IMR-90 (cell line): ENCODE measurements at regions not wholly inside any gene's neighbourhood (a gene's known extent, or its start where the extent isn't known, plus 50 kb on each side); places are given as distances from the start of the nearest gene placed in this dataset.

Source experiments
- ATAC-seq: fragments of 200-7000 bp; cut with Tn5 transposase; 2 replicates; pipeline ENCODE4 v1.9.1; 2020; ENCODE audit warnings: low read depth, mild to moderate bottlenecking, moderate library complexity
- BruUV-seq: library from RNA; stranded (reverse); fragments of 400-500 nt; replicated peaks from 2 replicates; lab custom pipeline; 2021; lab: Mats Ljungman, UMichigan
- CTCF ChIA-PET: fragments of 300-600 bp; formaldehyde crosslinking; extraction: SDS; loops from one replicate; lab custom pipeline; 2021; ENCODE audit warnings: antibody characterized with exemption; lab: Yijun Ruan, JAX
- POLR2A ChIA-PET: fragments of 300-600 bp; sonication (Branson Sonifier 250); formaldehyde crosslinking; loops from one replicate; lab custom pipeline; 2022; ENCODE audit warnings: antibody characterized with exemption; ENCODE audit not compliant: unreplicated experiment; lab: Charles Lee
- DNase-seq: peaks from one replicate; pipeline ENCODE4 v3.0.0; 2013
- H2AFZ ChIP-seq: replicated peaks from 2 replicates; pipeline ENCODE3; 2013; ENCODE audit warnings: low read length, mild to moderate bottlenecking; ENCODE audit not compliant: poor library complexity
- H2AK5ac ChIP-seq: 2 replicates; pipeline ENCODE4 v1.6.1; 2013; ENCODE audit warnings: low read depth, low read length, inconsistent platforms
- H2AK9ac ChIP-seq: replicated peaks from 2 replicates; pipeline ENCODE3; 2013; ENCODE audit warnings: mild to moderate bottlenecking, low read depth, low read length, moderate library complexity; ENCODE audit not compliant: poor library complexity
- H2BK120ac ChIP-seq: 2 replicates; pipeline ENCODE4 v1.6.1; 2013; ENCODE audit warnings: low read depth, low read length, inconsistent platforms
- H2BK15ac ChIP-seq: 3 replicates; pipeline ENCODE4 v1.6.1; 2013; ENCODE audit warnings: low read depth, low read length, inconsistent platforms
- H2BK20ac ChIP-seq: 2 replicates; pipeline ENCODE4 v1.6.1; 2013; ENCODE audit warnings: low read depth, mild to moderate bottlenecking, inconsistent platforms, low read length, moderate library complexity
- H2BK5ac ChIP-seq: 2 replicates; pipeline ENCODE4 v1.6.1; 2013; ENCODE audit warnings: mild to moderate bottlenecking, low read depth, low read length, inconsistent platforms; ENCODE audit not compliant: poor library complexity, severe bottlenecking
- H3K14ac ChIP-seq: replicated peaks from 2 replicates; pipeline ENCODE4 v1.6.1; 2013; ENCODE audit warnings: low read depth, low read length, inconsistent platforms
- H3K18ac ChIP-seq: 2 replicates; pipeline ENCODE4 v1.6.1; 2013; ENCODE audit warnings: low read depth, low read length, control low read depth
- H3K23ac ChIP-seq: 2 replicates; pipeline ENCODE4 v1.6.1; 2013; ENCODE audit warnings: low read depth, low read length, inconsistent platforms
- H3K27ac ChIP-seq: 2 replicates; pipeline ENCODE4 v1.5.1; 2013; ENCODE audit warnings: mild to moderate bottlenecking, control low read depth, low read length; ENCODE audit not compliant: insufficient read depth
- H3K27me3 ChIP-seq: 2 replicates; pipeline ENCODE4 v1.6.1; 2013; ENCODE audit warnings: low read length; ENCODE audit not compliant: control insufficient read depth, insufficient read depth
- H3K36me3 ChIP-seq: 2 replicates; pipeline ENCODE4 v1.6.1; 2013; ENCODE audit warnings: low read length, mixed read lengths; ENCODE audit not compliant: control insufficient read depth, insufficient read depth
- H3K4ac ChIP-seq: 2 replicates; pipeline ENCODE4 v1.6.1; 2013; ENCODE audit warnings: low read depth, low read length, inconsistent platforms
- H3K4me1 ChIP-seq: 2 replicates; pipeline ENCODE4 v1.6.1; 2013; ENCODE audit warnings: low read length, mixed read lengths; ENCODE audit not compliant: control insufficient read depth, insufficient read depth
- H3K4me2 ChIP-seq: 2 replicates; pipeline ENCODE4 v1.6.1; 2013; ENCODE audit warnings: low read depth, mild to moderate bottlenecking, control low read depth, low read length, moderate library complexity
- H3K4me3 ChIP-seq: 2 replicates; pipeline ENCODE4 v1.5.1; 2013; ENCODE audit warnings: low read depth, mild to moderate bottlenecking, control low read depth, low read length, moderate library complexity; ENCODE audit not compliant: insufficient read depth
- H3K56ac ChIP-seq: 2 replicates; pipeline ENCODE4 v1.6.1; 2013; ENCODE audit warnings: low read length, inconsistent platforms; ENCODE audit not compliant: insufficient read depth; ENCODE audit errors: extremely low read depth
- H3K79me1 ChIP-seq, 2 experiments: 2 replicates each; pipeline ENCODE4 v1.6.1; 2013; ENCODE audit warnings: low read length in 2 of 2, inconsistent platforms in 1 of 2, low read depth in 1 of 2
- H3K9ac ChIP-seq: 2 replicates; pipeline ENCODE4 v1.6.1; 2013; ENCODE audit warnings: low read depth, low read length, control low read depth
- H3K9me1 ChIP-seq: 2 replicates; pipeline ENCODE4 v1.6.1; 2013; ENCODE audit warnings: low read length, inconsistent platforms; ENCODE audit not compliant: insufficient read depth
- H3K9me3 ChIP-seq: 2 replicates; pipeline ENCODE4 v1.6.1; 2013; ENCODE audit warnings: low read length; ENCODE audit not compliant: control insufficient read depth, insufficient read depth
- H4K20me1 ChIP-seq: 2 replicates; pipeline ENCODE4 v1.6.1; 2013; ENCODE audit warnings: low read length, inconsistent platforms; ENCODE audit not compliant: insufficient read depth
- H4K5ac ChIP-seq: 2 replicates; pipeline ENCODE4 v1.6.1; 2013; ENCODE audit warnings: mild to moderate bottlenecking, low read depth, low read length, control low read depth
- H4K8ac ChIP-seq, 2 experiments: 2 replicates each; pipeline ENCODE4 v1.6.1; 2013; ENCODE audit warnings: low read depth in 2 of 2, low read length in 2 of 2, control low read depth in 1 of 2, inconsistent platforms in 1 of 2
- H4K91ac ChIP-seq: 2 replicates; pipeline ENCODE4 v1.6.1; 2013; ENCODE audit warnings: low read depth, low read length, inconsistent platforms; ENCODE audit not compliant: insufficient read depth
- BHLHE40 ChIP-seq: fragments of 150-350 bp; IDR thresholded peaks from 2 replicates; pipeline ENCODE4 v1.6.1; 2016; ENCODE audit warnings: mild to moderate bottlenecking, low read depth, low read length
- CEBPB ChIP-seq: IDR thresholded peaks from 2 replicates; pipeline ENCODE4 v1.6.1; 2012; ENCODE audit warnings: low read depth, low read length, improper control_type of control experiment
- CHD1 ChIP-seq: IDR thresholded peaks from 2 replicates; pipeline ENCODE4 v1.6.1; 2012; ENCODE audit warnings: low read depth, low read length, improper control_type of control experiment
- MAFK ChIP-seq: IDR thresholded peaks from 2 replicates; pipeline ENCODE4 v1.6.1; 2012; ENCODE audit warnings: low read depth, low read length, improper control_type of control experiment
- POLR2A ChIP-seq: IDR thresholded peaks from 2 replicates; pipeline ENCODE4 v1.6.1; 2012; ENCODE audit warnings: mild to moderate bottlenecking, low read depth, low read length
- RCOR1 ChIP-seq: IDR thresholded peaks from 2 replicates; pipeline ENCODE4 v1.6.1; 2012; ENCODE audit warnings: mild to moderate bottlenecking, low read length, improper control_type of control experiment; ENCODE audit not compliant: insufficient replicate concordance
- RFX5 ChIP-seq: IDR thresholded peaks from 2 replicates; pipeline ENCODE4 v1.8.0; 2012; ENCODE audit warnings: low read depth, mild to moderate bottlenecking, low read length, moderate library complexity
- dilution Hi-C: fragments of 300-500 bp; cut with HindIII; formaldehyde crosslinking; loops from one replicate; pipeline ENCODE4 v1.14.3; 2018; ENCODE audit warnings: low sequenced_read_pairs; ENCODE audit not compliant: unreplicated experiment
- in situ Hi-C: fragments of 300-500 bp; cut with MboI; formaldehyde crosslinking; loops from 3 replicates; pipeline ENCODE4 v1.14.3; 2019; ENCODE audit warnings: low sequenced_read_pairs, inconsistent platforms, mixed read lengths
- intact Hi-C: fragments of 100-400 bp; cut with micrococcal nuclease; formaldehyde crosslinking; loops from 2 replicates; pipeline ENCODE4 v1.10.0; 2022

GRCh38 chr4:53716011-53716410 is 124.7 kb upstream of the LNX1 start:
- Histone ChIP-seq H3K27ac (no peak overlapping the region), H4K91ac (0 out of 2 replicates have a peak overlapping the region, but pooled peaks have one; percentile 43), H3K27me3 (no peaks in the 10 kb centered on the region), H3K79me1 (no peaks in the 10 kb centered on the region), H2BK20ac (peak overlapping the region; percentile 82), H2AK9ac (no peak overlapping the region), H2BK15ac (no peak overlapping the region), H2AK5ac (0 out of 2 replicates have a peak overlapping the region, but pooled peaks have one; percentile 3), H3K4ac (peak overlapping the region; percentile 27; the same call in 1 of the 2 replicates), H3K36me3 (no peaks in the 10 kb centered on the region), H3K4me2 (peak overlapping the region; percentile 23; the same call in 1 of the 2 replicates), H2AFZ (no peak overlapping the region), H3K56ac (no peak overlapping the region), H3K9ac (no peak overlapping the region), H4K20me1 (no peaks in the 10 kb centered on the region), H3K18ac (peak overlapping the region; percentile 92; the same call in 1 of the 2 replicates), H3K23ac (no peak overlapping the region; the same call in 1 of the 2 replicates), H3K14ac (no peak overlapping the region; the same call in 1 of the 2 replicates), H3K9me3 (no peaks in the 10 kb centered on the region), H3K4me1 (peaks cover 28% of the 10 kb centered on the region), H4K8ac (peak overlapping the region in 1 of 2 experiments; percentile 58; a peak in 1 of 4 replicates), H2BK120ac (peak overlapping the region; percentile 62), H3K9me1 (peaks cover 9% of the 10 kb centered on the region), H2BK5ac (peak overlapping the region; percentile 83), H3K4me3 (no peak overlapping the region), H4K5ac (peak overlapping the region; percentile 89)
- intact Hi-C loops (no loop called here), dilution Hi-C loops (no loop called here), in situ Hi-C loops (loop anchor here (25.0 kb wide), 1 partner anchor 529 kb away; no protein-coding TSS in a partner anchor)
- TF ChIP-seq BHLHE40 (no peak), RCOR1 (no peak), RFX5 (no peak; the same call in 1 of the 2 replicates), POLR2A (no peak), MAFK (no peak), CHD1 (no peak), CEBPB (no peak)
- DNase-seq (peak; percentile 52), ATAC-seq (peak; percentile 30)
- POLR2A ChIA-PET, result interaction anchor here (0.7 kb wide), 1 partner anchor 369 kb away, joined by 10 read pairs; no protein-coding TSS in a partner anchor
- BruUV-seq, result no TSS peak
- CTCF ChIA-PET, result interaction anchor here (1.4 kb wide), 1 partner anchor 108 kb away, joined by 3 read pairs; no protein-coding TSS in a partner anchor
